ENCODE measurements at regions not wholly inside any gene's neighbourhood (a gene's known extent, or its start where the extent isn't known, plus 50 kb on each side); places are given as distances from the start of the nearest gene placed in this dataset.

GRCh38 chr2:64750001-64750816, 96.5 kb upstream of the SERTAD2 start:
- peak overlapping the region; percentile 93 for H3K9ac ChIP-seq (ENCODE audit: low read depth, low read length)
- no peaks in the 10 kb centered on the region for H3K9me3 ChIP-seq (ENCODE audit: control insufficient read depth, insufficient read depth, low read length)
- H3K36me3 ChIP-seq (ENCODE audit: insufficient read depth, low read length): no peaks in the 10 kb centered on the region
- no peaks in the 10 kb centered on the region for H3K4me1 ChIP-seq (ENCODE audit: insufficient read depth, low read length)

- H3K9me3 ChIP-seq (ENCODE audit: control insufficient read depth, insufficient read depth, low read length): no peaks in the 10 kb centered on the region
- no peaks in the 10 kb centered on the region for H3K4me1 ChIP-seq (ENCODE audit: insufficient read depth, low read length)
- no peaks in the 10 kb centered on the region for H3K36me3 ChIP-seq (ENCODE audit: insufficient read depth, low read length)
- H3K9ac ChIP-seq (ENCODE audit: low read depth, low read length): peak overlapping the region; percentile 93
Measured at GRCh38 chr2:64750817-64751285, 97.1 kb upstream of the SERTAD2 start.

GRCh38 chr2:64751286-64752260, 97.9 kb upstream of the SERTAD2 start:
- Histone ChIP-seq H3K4me1 (ENCODE audit: insufficient read depth, low read length) (no peaks in the 10 kb centered on the region), H3K36me3 (ENCODE audit: insufficient read depth, low read length) (no peaks in the 10 kb centered on the region), H3K9me3 (ENCODE audit: control insufficient read depth, insufficient read depth, low read length) (no peaks in the 10 kb centered on the region), H3K9ac (ENCODE audit: low read depth, low read length) (peak overlapping the region; percentile 82)

- no peak overlapping the region for H3K9ac ChIP-seq (ENCODE audit: low read depth, low read length)
- no peaks in the 10 kb centered on the region for H3K9me3 ChIP-seq (ENCODE audit: control insufficient read depth, insufficient read depth, low read length)
- H3K36me3 ChIP-seq (ENCODE audit: insufficient read depth, low read length): no peaks in the 10 kb centered on the region
- no peaks in the 10 kb centered on the region for H3K4me1 ChIP-seq (ENCODE audit: insufficient read depth, low read length)
Measured at GRCh38 chr2:64753399-64753798, 99.7 kb upstream of the SERTAD2 start.

- Histone ChIP-seq H3K9ac (ENCODE audit: low read depth, low read length) (no peak overlapping the region), H3K9me3 (ENCODE audit: control insufficient read depth, insufficient read depth, low read length) (no peaks in the 10 kb centered on the region), H3K4me1 (ENCODE audit: insufficient read depth, low read length) (no peaks in the 10 kb centered on the region), H3K36me3 (ENCODE audit: insufficient read depth, low read length) (no peaks in the 10 kb centered on the region)
Measured at GRCh38 chr2:64754570-64754969, 100.9 kb upstream of the SERTAD2 start.

- Histone ChIP-seq H3K9me3 (ENCODE audit: control insufficient read depth, insufficient read depth, low read length) (no peaks in the 10 kb centered on the region), H3K9ac (ENCODE audit: low read depth, low read length) (no peak overlapping the region), H3K36me3 (ENCODE audit: insufficient read depth, low read length) (no peaks in the 10 kb centered on the region)
Measured at GRCh38 chr2:64757126-64757525, 103.4 kb upstream of the SERTAD2 start.

GRCh38 chr2:64760128-64760527, 106.4 kb upstream of the SERTAD2 start:
- H3K4me1 ChIP-seq (ENCODE audit: insufficient read depth, low read length): 0 out of 2 replicates have a peak, but pooled peaks cover 3% of the 10 kb centered on the region
- no peaks in the 10 kb centered on the region for H3K9me3 ChIP-seq (ENCODE audit: control insufficient read depth, insufficient read depth, low read length)
- no peaks in the 10 kb centered on the region for H3K36me3 ChIP-seq (ENCODE audit: insufficient read depth, low read length)
- H3K9ac ChIP-seq (ENCODE audit: low read depth, low read length): no peak overlapping the region

More at GRCh38 chr2:64757126-64757525, 103.4 kb upstream of the SERTAD2 start:
- H3K4me1 ChIP-seq (ENCODE audit: insufficient read depth, low read length): 0 out of 2 replicates have a peak, but pooled peaks cover 3% of the 10 kb centered on the region

- Histone ChIP-seq H3K36me3 (ENCODE audit: insufficient read depth, low read length) (no peaks in the 10 kb centered on the region), H3K4me1 (ENCODE audit: insufficient read depth, low read length) (peaks cover 8% of the 10 kb centered on the region; the same call in 1 of the 2 replicates), H3K9me3 (ENCODE audit: control insufficient read depth, insufficient read depth, low read length) (no peaks in the 10 kb centered on the region), H3K9ac (ENCODE audit: low read depth, low read length) (no peak overlapping the region)
Measured at GRCh38 chr2:64762301-64762997, 108.7 kb upstream of the SERTAD2 start.

- Histone ChIP-seq H3K9ac (ENCODE audit: low read depth, low read length) (no peak overlapping the region), H3K36me3 (ENCODE audit: insufficient read depth, low read length) (no peaks in the 10 kb centered on the region), H3K9me3 (ENCODE audit: control insufficient read depth, insufficient read depth, low read length) (no peaks in the 10 kb centered on the region), H3K4me1 (ENCODE audit: insufficient read depth, low read length) (peaks cover 8% of the 10 kb centered on the region; the same call in 1 of the 2 replicates)
Measured at GRCh38 chr2:64763126-64763525, 109.4 kb upstream of the SERTAD2 start.

- H3K36me3 ChIP-seq (ENCODE audit: insufficient read depth, low read length): no peaks in the 10 kb centered on the region
- H3K4me1 ChIP-seq (ENCODE audit: insufficient read depth, low read length): peaks cover 6% of the 10 kb centered on the region
- no peaks in the 10 kb centered on the region for H3K9me3 ChIP-seq (ENCODE audit: control insufficient read depth, insufficient read depth, low read length)
- no peak overlapping the region for H3K9ac ChIP-seq (ENCODE audit: low read depth, low read length)
Measured at GRCh38 chr2:64765160-64765805, 111.6 kb upstream of the SERTAD2 start.

GRCh38 chr2:64766841-64767669, 113.3 kb upstream of the SERTAD2 start:
- H3K9ac ChIP-seq (ENCODE audit: low read depth, low read length): peak overlapping the region; percentile 57
- H3K4me1 ChIP-seq (ENCODE audit: insufficient read depth, low read length): peaks cover 9% of the 10 kb centered on the region
- H3K9me3 ChIP-seq (ENCODE audit: control insufficient read depth, insufficient read depth, low read length): no peaks in the 10 kb centered on the region
- no peaks in the 10 kb centered on the region for H3K36me3 ChIP-seq (ENCODE audit: insufficient read depth, low read length)

- H3K4me1 ChIP-seq (ENCODE audit: insufficient read depth, low read length): peaks cover 9% of the 10 kb centered on the region
- H3K36me3 ChIP-seq (ENCODE audit: insufficient read depth, low read length): no peaks in the 10 kb centered on the region
- H3K9me3 ChIP-seq (ENCODE audit: control insufficient read depth, insufficient read depth, low read length): no peaks in the 10 kb centered on the region
- peak overlapping the region; percentile 57 for H3K9ac ChIP-seq (ENCODE audit: low read depth, low read length)
Measured at GRCh38 chr2:64767670-64768468, 114.2 kb upstream of the SERTAD2 start.
